ENCODE measurements at regions not wholly inside any gene's neighbourhood (a gene's known extent, or its start where the extent isn't known, plus 50 kb on each side); places are given as distances from the start of the nearest gene placed in this dataset.
"Not testable (repeated sequence)": the region's sequence is repeated elsewhere in the genome, so short reads cannot be mapped to it uniquely, and the experiment has no call there.

GRCh38 chr2:109712746-109713145, 81.4 kb upstream of the RGPD5 start:
- intact Hi-C loops (cut with DNase I), result loop anchor here (5.0 kb wide), 1 partner anchor 165 kb away; no protein-coding TSS in a partner anchor
- no peaks in the 10 kb centered on the region for H3K36me3 ChIP-seq
- H3K27me3 ChIP-seq, result no peaks in the 10 kb centered on the region
- 97 to 99% methylated on average over 5 of the region's 5 CpGs for WGBS, 2 donors
- no peaks in the 10 kb centered on the region for H3K9me3 ChIP-seq
- H3K4me1 ChIP-seq, result no peaks in the 10 kb centered on the region
- no peak overlapping the region for H3K27ac ChIP-seq
- no peak for DNase-seq
- no peak overlapping the region for H3K4me3 ChIP-seq (replicated peaks in 1 of 3)
- no peak for TF ChIP-seq POLR2A (IDR thresholded peaks at IDR 0.05)
- no peak for TF ChIP-seq CTCF (IDR thresholded peaks at IDR 0.05)

DNA sequence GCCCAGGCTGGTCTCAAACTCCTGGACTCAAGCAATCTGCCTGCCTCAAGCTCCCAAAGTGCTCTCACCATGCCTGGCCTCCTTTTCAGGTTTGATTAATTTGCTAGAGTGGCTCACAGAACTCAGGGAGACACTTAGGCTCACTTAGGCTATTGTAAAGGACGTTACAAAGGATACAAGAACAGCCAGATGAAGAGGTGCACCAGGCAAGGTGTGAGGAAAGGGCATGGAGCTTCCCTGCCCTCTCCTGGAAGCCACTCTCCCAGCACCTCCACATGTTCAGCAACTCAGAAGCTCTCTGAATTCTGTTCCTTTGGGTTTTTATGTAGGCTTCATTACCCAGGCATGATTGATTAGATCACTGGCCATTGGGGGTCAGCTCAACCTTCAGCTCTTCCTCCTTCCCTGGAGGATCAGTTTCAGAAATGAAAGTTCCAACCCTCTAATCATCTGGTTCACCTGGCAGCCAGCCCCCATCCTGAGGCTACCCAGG, 78.7 kb upstream of the RGPD5 start:
- intact Hi-C loops (cut with DNase I), result no loop called here
- no peak overlapping the region for H3K4me3 ChIP-seq (replicated peaks in 1 of 3)
- TF ChIP-seq POLR2A (IDR thresholded peaks at IDR 0.05) (no peak), CTCF (IDR thresholded peaks at IDR 0.05) (peak in 5 of 6 experiments; percentile 24 to 79 (median 69))
- no peaks in the 10 kb centered on the region for H3K27me3 ChIP-seq
- H3K27ac ChIP-seq, result no peak overlapping the region
- WGBS, 2 donors, result 17 to 19% methylated on average over 1 of the region's 1 CpG
- no peaks in the 10 kb centered on the region for H3K4me1 ChIP-seq
- peak; percentile 54 to 63 for DNase-seq
- no peaks in the 10 kb centered on the region for H3K9me3 ChIP-seq
- H3K36me3 ChIP-seq, result no peaks in the 10 kb centered on the region

GRCh38 chr2:109716596-109716995, 77.5 kb upstream of the RGPD5 start:
- intact Hi-C loops (cut with DNase I); DNase-seq: not testable (repeated sequence)

DNA sequence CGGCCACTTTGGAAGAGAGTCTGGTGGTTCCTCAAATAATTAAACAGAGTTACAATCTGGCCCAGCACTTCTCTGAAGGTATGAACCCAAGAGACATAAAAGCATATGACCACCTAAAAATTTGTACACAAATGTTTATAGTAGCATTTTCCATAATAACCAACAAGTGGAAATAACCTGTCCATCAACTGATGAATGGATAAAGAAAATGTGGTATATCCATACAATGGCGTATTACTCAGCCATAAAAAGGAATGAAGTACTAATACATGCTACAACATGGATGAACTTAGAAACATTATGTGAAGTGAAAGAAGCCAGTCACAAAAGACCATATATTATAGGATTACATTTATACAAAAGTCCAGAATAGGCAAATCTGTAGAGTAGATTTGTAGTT, 76.0 kb upstream of the RGPD5 start:
- Histone ChIP-seq H3K4me3 (replicated peaks in 1 of 3) (no peak overlapping the region), H3K36me3 (no peaks in the 10 kb centered on the region), H3K27me3 (no peaks in the 10 kb centered on the region), H3K27ac (no peak overlapping the region), H3K4me1 (no peaks in the 10 kb centered on the region), H3K9me3 (no peaks in the 10 kb centered on the region)
- intact Hi-C loops (cut with DNase I), result no loop called here
- no peak for DNase-seq
- WGBS, 2 donors, result 94 to 96% methylated on average over 2 of the region's 2 CpGs
- TF ChIP-seq CTCF (IDR thresholded peaks at IDR 0.05) (no peak), POLR2A (IDR thresholded peaks at IDR 0.05) (no peak)

More at GRCh38 chr2:109716596-109716995, 77.5 kb upstream of the RGPD5 start:
- H3K36me3 ChIP-seq; H3K4me1 ChIP-seq; H3K27me3 ChIP-seq; H3K27ac ChIP-seq; H3K4me3 ChIP-seq (replicated peaks in 1 of 3); H3K9me3 ChIP-seq: not testable (repeated sequence)
- WGBS, 2 donors, result 87 to 91% methylated on average over 4 of the region's 4 CpGs

DNA sequence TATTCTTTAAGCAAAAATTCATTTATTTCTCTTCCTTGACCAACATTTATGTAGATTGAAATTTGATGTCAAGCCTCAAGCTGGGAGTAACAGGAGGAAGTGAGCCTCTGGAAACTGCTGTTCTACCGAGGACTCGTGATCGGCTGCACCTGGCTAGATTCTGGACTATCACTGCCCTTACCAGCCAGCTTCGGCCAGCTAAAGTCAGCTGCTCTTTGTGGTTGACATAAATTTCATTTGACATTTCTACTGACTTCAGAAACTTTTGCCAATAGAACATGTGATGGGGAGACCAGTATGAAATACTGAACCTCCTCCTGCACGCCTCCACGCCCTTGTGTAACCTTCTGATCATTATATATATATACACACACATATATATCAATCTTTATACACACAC, 74.2 kb upstream of the RGPD5 start:
- WGBS, 2 donors, result 89 to 94% methylated on average over 6 of the region's 6 CpGs
- H3K4me3 ChIP-seq (replicated peaks in 1 of 3), result no peak overlapping the region
- H3K9me3 ChIP-seq, result no peaks in the 10 kb centered on the region
- TF ChIP-seq CTCF (IDR thresholded peaks at IDR 0.05) (no peak), POLR2A (IDR thresholded peaks at IDR 0.05) (no peak)
- no peaks in the 10 kb centered on the region for H3K4me1 ChIP-seq
- intact Hi-C loops (cut with DNase I), result loop anchor here (10.0 kb wide), 1 partner anchor 795 kb away; no protein-coding TSS in a partner anchor
- H3K27me3 ChIP-seq, result no peaks in the 10 kb centered on the region
- H3K36me3 ChIP-seq, result no peaks in the 10 kb centered on the region
- DNase-seq, result no peak
- H3K27ac ChIP-seq, result no peak overlapping the region

All from thyroid gland (tissue), 4 donors.